ENCODE measurements at regions not wholly inside any gene's neighbourhood (a gene's known extent, or its start where the extent isn't known, plus 50 kb on each side); places are given as distances from the start of the nearest gene placed in this dataset.

DNA sequence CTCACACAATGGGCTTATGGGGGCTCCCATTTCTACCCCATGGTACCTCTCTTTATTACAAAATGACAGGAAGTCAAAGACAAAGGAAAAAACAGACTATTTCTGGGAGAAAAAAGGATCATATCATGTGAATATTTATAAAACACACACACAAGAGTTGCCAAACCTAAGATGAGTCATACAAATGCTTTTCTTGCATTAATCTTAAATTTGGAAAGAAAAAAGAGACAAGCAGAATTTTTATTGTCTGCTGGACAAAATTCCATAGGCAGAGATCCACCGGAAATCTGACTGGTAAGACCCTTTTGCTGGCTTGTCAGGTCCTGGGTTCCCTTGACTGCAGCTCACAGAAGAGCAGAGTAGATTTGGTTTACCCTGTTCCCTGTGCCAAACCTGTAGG, 1732.3 kb upstream of the PIK3C3 start:
- H2AFZ ChIP-seq (ENCODE audit: low read depth, low read length, severe bottlenecking): no peak overlapping the region
- H3K9ac ChIP-seq (ENCODE audit: low read length): no peak overlapping the region
- no peaks in the 10 kb centered on the region for H4K20me1 ChIP-seq (ENCODE audit: low read depth, low read length)
- peaks cover 3% of the 10 kb centered on the region; the same call in 1 of the 2 replicates for H3K9me3 ChIP-seq (ENCODE audit: insufficient read depth, low read length)
- H3K9me2 ChIP-seq (replicated peaks; ENCODE audit: insufficient read depth, low read length): no peaks in the 10 kb centered on the region
- no peak overlapping the region for H3K27ac ChIP-seq (ENCODE audit: low read depth, low read length)
- H3K4me3 ChIP-seq (ENCODE audit: insufficient read depth, low read length, poor library complexity, severe bottlenecking): no peak overlapping the region
- no peaks in the 10 kb centered on the region for H3F3A ChIP-seq (ENCODE audit: insufficient read depth)
- no peak overlapping the region for H3K4me2 ChIP-seq (ENCODE audit: low read depth, low read length, poor library complexity, severe bottlenecking)
- no peaks in the 10 kb centered on the region for H3K36me3 ChIP-seq (ENCODE audit: low read length)
- no peaks in the 10 kb centered on the region for H3K79me2 ChIP-seq (ENCODE audit: insufficient read depth, low read length)
- no peak for TF ChIP-seq EZH2phosphoT487 (conservative IDR thresholded peaks at IDR 0.05; ENCODE audit: low read length)
- TF ChIP-seq, protein P1, sequence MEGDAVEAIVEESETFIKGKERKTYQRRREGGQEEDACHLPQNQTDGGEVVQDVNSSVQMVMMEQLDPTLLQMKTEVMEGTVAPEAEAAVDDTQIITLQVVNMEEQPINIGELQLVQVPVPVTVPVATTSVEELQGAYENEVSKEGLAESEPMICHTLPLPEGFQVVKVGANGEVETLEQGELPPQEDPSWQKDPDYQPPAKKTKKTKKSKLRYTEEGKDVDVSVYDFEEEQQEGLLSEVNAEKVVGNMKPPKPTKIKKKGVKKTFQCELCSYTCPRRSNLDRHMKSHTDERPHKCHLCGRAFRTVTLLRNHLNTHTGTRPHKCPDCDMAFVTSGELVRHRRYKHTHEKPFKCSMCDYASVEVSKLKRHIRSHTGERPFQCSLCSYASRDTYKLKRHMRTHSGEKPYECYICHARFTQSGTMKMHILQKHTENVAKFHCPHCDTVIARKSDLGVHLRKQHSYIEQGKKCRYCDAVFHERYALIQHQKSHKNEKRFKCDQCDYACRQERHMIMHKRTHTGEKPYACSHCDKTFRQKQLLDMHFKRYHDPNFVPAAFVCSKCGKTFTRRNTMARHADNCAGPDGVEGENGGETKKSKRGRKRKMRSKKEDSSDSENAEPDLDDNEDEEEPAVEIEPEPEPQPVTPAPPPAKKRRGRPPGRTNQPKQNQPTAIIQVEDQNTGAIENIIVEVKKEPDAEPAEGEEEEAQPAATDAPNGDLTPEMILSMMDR (IDR thresholded peaks at IDR 0.05; ENCODE audit: insufficient read depth, low read length, poor library complexity, severe bottlenecking): no peak
- H3K27me3 ChIP-seq (ENCODE audit: low read length): no peaks in the 10 kb centered on the region

DNA sequence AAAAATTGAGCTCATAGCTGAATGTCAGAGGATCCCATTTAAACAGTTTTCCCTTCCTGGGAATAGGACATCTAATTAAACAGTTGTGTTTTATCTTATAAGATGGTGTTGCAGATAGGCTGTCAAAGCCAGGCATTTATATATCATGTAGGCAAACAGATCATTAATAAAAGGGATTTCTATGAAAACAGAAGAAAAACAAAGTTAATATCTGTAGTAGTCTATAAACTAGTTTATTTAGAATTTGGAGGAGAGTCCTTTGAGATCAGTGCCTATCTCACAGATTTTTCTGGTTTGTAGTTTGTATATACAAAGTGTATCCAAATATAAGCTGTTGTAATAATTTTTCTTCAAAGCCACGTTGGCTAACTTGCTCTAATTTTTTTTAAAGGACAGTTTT, 1738.2 kb upstream of the PIK3C3 start:
- H3K27me3 ChIP-seq (ENCODE audit: low read length): no peaks in the 10 kb centered on the region
- no peaks in the 10 kb centered on the region for H4K20me1 ChIP-seq (ENCODE audit: low read depth, low read length)
- no peaks in the 10 kb centered on the region for H3K79me2 ChIP-seq (ENCODE audit: insufficient read depth, low read length)
- no peak overlapping the region for H3K27ac ChIP-seq (ENCODE audit: low read depth, low read length)
- no peaks in the 10 kb centered on the region for H3F3A ChIP-seq (ENCODE audit: insufficient read depth)
- no peak overlapping the region for H3K4me2 ChIP-seq (ENCODE audit: low read depth, low read length, poor library complexity, severe bottlenecking)
- no peaks in the 10 kb centered on the region for H3K36me3 ChIP-seq (ENCODE audit: low read length)
- no peak for TF ChIP-seq EZH2phosphoT487 (conservative IDR thresholded peaks at IDR 0.05; ENCODE audit: low read length)
- TF ChIP-seq, protein P1 (IDR thresholded peaks at IDR 0.05; ENCODE audit: insufficient read depth, low read length, poor library complexity, severe bottlenecking): no peak
- H2AFZ ChIP-seq (ENCODE audit: low read depth, low read length, severe bottlenecking): no peak overlapping the region
- H3K9me3 ChIP-seq (ENCODE audit: insufficient read depth, low read length): peaks cover 10% of the 10 kb centered on the region; the same call in 1 of the 2 replicates
- H3K4me3 ChIP-seq (ENCODE audit: insufficient read depth, low read length, poor library complexity, severe bottlenecking): no peak overlapping the region
- H3K9ac ChIP-seq (ENCODE audit: low read length): no peak overlapping the region
- H3K9me2 ChIP-seq (replicated peaks; ENCODE audit: insufficient read depth, low read length): no peaks in the 10 kb centered on the region

DNA sequence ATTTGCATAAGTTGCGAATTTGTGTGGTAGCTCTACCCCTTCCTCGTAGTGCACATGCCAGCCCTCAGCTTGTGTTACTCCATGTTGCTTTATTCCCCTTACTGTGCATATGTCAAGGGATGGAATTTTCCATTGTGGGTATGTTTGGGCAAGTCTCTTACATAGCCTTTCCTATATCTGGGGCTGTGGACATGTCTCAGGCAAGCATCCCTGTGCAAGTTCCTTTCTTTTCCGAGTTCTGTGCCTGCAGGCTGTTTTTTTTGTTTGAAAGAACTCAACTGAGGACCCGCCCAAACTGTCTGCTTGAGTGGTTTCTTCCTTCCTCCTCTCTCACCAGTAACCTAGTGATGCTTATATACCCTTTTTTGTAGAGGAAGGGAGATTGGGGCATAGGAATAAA, 1739.1 kb upstream of the PIK3C3 start:
- Histone ChIP-seq H3K9ac (ENCODE audit: low read length) (no peak overlapping the region), H3F3A (ENCODE audit: insufficient read depth) (no peaks in the 10 kb centered on the region), H3K9me2 (replicated peaks; ENCODE audit: insufficient read depth, low read length) (no peaks in the 10 kb centered on the region), H3K4me2 (ENCODE audit: low read depth, low read length, poor library complexity, severe bottlenecking) (no peak overlapping the region), H3K4me3 (ENCODE audit: insufficient read depth, low read length, poor library complexity, severe bottlenecking) (no peak overlapping the region), H3K9me3 (ENCODE audit: insufficient read depth, low read length) (peaks cover 10% of the 10 kb centered on the region; the same call in 1 of the 2 replicates), H2AFZ (ENCODE audit: low read depth, low read length, severe bottlenecking) (no peak overlapping the region), H3K36me3 (ENCODE audit: low read length) (no peaks in the 10 kb centered on the region), H3K27ac (ENCODE audit: low read depth, low read length) (no peak overlapping the region), H4K20me1 (ENCODE audit: low read depth, low read length) (no peaks in the 10 kb centered on the region), H3K79me2 (ENCODE audit: insufficient read depth, low read length) (no peaks in the 10 kb centered on the region), H3K27me3 (ENCODE audit: low read length) (no peaks in the 10 kb centered on the region)
- TF ChIP-seq, protein P1 (IDR thresholded peaks at IDR 0.05; ENCODE audit: insufficient read depth, low read length, poor library complexity, severe bottlenecking): no peak
- TF ChIP-seq EZH2phosphoT487 (conservative IDR thresholded peaks at IDR 0.05; ENCODE audit: low read length): no peak

All from SU-DHL-6 (cell line).